ENCODE measurements at regions not wholly inside any gene's neighbourhood (a gene's known extent, or its start where the extent isn't known, plus 50 kb on each side); places are given as distances from the start of the nearest gene placed in this dataset.

DNA sequence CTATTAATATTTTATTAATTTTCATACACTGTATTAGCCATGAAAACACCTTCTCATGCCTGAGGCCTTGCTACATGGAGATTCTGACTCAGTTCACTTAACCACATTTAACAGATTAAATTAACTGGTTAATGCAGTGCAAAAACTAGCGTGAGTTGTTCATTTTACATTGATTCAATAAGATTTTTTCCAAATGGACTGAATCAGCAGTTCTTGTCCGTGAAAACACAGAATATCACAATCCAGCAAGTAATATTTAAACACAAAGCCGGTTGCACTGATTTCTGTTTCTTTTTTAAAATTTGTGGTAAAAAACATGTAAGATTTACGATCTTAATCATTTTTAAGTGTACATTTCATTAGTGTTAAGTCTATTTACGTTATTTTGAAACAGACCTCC, 118.2 kb upstream of the THUMPD2 start:
- no peak overlapping the region for H3K27ac ChIP-seq (ENCODE audit: low read length)
- H3K9ac ChIP-seq (ENCODE audit: low read length): no peak overlapping the region
- TF ChIP-seq, protein P1, sequence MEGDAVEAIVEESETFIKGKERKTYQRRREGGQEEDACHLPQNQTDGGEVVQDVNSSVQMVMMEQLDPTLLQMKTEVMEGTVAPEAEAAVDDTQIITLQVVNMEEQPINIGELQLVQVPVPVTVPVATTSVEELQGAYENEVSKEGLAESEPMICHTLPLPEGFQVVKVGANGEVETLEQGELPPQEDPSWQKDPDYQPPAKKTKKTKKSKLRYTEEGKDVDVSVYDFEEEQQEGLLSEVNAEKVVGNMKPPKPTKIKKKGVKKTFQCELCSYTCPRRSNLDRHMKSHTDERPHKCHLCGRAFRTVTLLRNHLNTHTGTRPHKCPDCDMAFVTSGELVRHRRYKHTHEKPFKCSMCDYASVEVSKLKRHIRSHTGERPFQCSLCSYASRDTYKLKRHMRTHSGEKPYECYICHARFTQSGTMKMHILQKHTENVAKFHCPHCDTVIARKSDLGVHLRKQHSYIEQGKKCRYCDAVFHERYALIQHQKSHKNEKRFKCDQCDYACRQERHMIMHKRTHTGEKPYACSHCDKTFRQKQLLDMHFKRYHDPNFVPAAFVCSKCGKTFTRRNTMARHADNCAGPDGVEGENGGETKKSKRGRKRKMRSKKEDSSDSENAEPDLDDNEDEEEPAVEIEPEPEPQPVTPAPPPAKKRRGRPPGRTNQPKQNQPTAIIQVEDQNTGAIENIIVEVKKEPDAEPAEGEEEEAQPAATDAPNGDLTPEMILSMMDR (IDR thresholded peaks at IDR 0.05; ENCODE audit: low read depth, low read length): no peak
- no peak for TF ChIP-seq EZH2phosphoT487 (IDR thresholded peaks at IDR 0.05; ENCODE audit: low read depth)
- no peaks in the 10 kb centered on the region for H3K79me2 ChIP-seq (ENCODE audit: low read length)
- no peaks in the 10 kb centered on the region for H4K20me1 ChIP-seq (ENCODE audit: insufficient read depth, low read length)
- H2AFZ ChIP-seq (ENCODE audit: low read depth, low read length): no peak overlapping the region; the same call in 1 of the 2 replicates
- no peaks in the 10 kb centered on the region for H3K9me3 ChIP-seq (ENCODE audit: insufficient read depth, low read length)
- H3K4me3 ChIP-seq (ENCODE audit: low read length): no peak overlapping the region
- H3K27me3 ChIP-seq (ENCODE audit: low read depth, low read length): no peaks in the 10 kb centered on the region
- no peak overlapping the region for H3K4me2 ChIP-seq (ENCODE audit: low read length)
- no peaks in the 10 kb centered on the region for H3K4me1 ChIP-seq (ENCODE audit: low read length)
- no peaks in the 10 kb centered on the region for H3K36me3 ChIP-seq (replicated peaks; ENCODE audit: low read depth, low read length)

DNA sequence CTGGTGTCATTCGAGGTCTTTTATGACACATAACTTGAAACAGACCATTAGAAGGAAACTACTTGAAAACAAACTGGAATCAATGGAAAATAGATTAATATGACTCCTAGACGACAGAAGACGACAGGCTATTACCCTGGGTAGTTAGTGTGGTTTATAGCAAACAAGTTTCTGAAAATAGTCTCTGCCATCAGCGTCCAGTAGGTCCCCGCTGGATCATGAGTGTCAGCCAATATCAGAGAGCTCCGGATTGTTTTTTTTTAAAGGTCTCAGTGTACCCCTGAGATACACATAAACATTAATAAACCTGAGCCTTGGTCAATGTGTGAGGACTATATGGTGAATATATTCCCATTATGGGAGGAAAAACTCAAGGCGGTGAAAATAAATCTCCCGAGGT, 115.0 kb upstream of the THUMPD2 start:
- H2AFZ ChIP-seq (ENCODE audit: low read depth, low read length): no peak overlapping the region
- H3K4me2 ChIP-seq (ENCODE audit: low read length): no peak overlapping the region
- H3K36me3 ChIP-seq (replicated peaks; ENCODE audit: low read depth, low read length): no peaks in the 10 kb centered on the region
- TF ChIP-seq EZH2phosphoT487 (IDR thresholded peaks at IDR 0.05; ENCODE audit: low read depth): no peak
- TF ChIP-seq, protein P1 (IDR thresholded peaks at IDR 0.05; ENCODE audit: low read depth, low read length): no peak
- no peak overlapping the region for H3K4me3 ChIP-seq (ENCODE audit: low read length)
- H3K9ac ChIP-seq (ENCODE audit: low read length): no peak overlapping the region
- no peaks in the 10 kb centered on the region for H3K79me2 ChIP-seq (ENCODE audit: low read length)
- no peaks in the 10 kb centered on the region for H4K20me1 ChIP-seq (ENCODE audit: insufficient read depth, low read length)
- H3K27me3 ChIP-seq (ENCODE audit: low read depth, low read length): no peaks in the 10 kb centered on the region
- H3K27ac ChIP-seq (ENCODE audit: low read length): no peak overlapping the region
- H3K9me3 ChIP-seq (ENCODE audit: insufficient read depth, low read length): no peaks in the 10 kb centered on the region
- no peaks in the 10 kb centered on the region for H3K4me1 ChIP-seq (ENCODE audit: low read length)

DNA sequence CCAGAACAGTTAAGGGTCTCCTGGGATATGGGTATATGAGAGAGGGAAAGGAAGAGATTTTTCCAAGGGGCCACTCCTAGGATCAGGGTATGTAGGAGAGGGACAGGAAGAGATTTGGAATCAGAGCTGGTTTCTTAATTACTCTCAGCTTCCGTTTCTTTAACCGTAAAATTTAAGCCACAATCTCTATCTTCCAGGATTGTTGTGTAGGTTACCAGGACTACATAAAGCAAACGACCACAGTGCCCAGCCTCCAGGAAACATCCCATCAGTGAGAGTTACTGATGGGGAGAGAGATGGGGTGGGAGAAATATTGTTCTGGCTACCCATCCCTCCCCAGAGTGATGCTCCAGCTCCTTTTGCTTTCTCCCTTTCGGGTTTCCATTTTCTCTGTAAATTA, 114.6 kb upstream of the THUMPD2 start:
- Histone ChIP-seq H3K4me1 (ENCODE audit: low read length) (no peaks in the 10 kb centered on the region), H3K9me3 (ENCODE audit: insufficient read depth, low read length) (no peaks in the 10 kb centered on the region), H3K27ac (ENCODE audit: low read length) (no peak overlapping the region), H2AFZ (ENCODE audit: low read depth, low read length) (no peak overlapping the region), H4K20me1 (ENCODE audit: insufficient read depth, low read length) (no peaks in the 10 kb centered on the region), H3K36me3 (replicated peaks; ENCODE audit: low read depth, low read length) (no peaks in the 10 kb centered on the region), H3K4me3 (ENCODE audit: low read length) (no peak overlapping the region), H3K9ac (ENCODE audit: low read length) (no peak overlapping the region), H3K79me2 (ENCODE audit: low read length) (no peaks in the 10 kb centered on the region), H3K27me3 (ENCODE audit: low read depth, low read length) (no peaks in the 10 kb centered on the region), H3K4me2 (ENCODE audit: low read length) (no peak overlapping the region)
- no peak for TF ChIP-seq EZH2phosphoT487 (IDR thresholded peaks at IDR 0.05; ENCODE audit: low read depth)
- TF ChIP-seq, protein P1 (IDR thresholded peaks at IDR 0.05; ENCODE audit: low read depth, low read length): no peak

DNA sequence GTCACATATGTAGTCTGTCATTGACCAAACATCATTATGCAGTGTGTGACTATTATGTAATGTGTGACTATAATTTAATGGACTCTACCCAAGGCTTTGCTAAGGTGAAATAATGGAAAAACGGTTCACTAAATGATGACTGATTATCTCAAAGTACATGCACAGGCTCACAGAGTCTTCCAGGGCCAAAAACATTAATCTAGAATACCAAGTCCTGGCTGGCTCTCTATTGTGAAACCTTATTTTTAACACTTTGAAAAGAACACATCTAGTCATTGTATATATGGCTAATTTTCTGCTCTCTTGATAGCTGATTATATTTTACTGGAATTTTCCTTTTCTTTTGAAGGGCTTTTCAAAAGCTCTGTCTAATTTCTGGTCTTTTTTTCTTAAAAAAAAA, 102.9 kb upstream of the THUMPD2 start:
- H3K9ac ChIP-seq (ENCODE audit: low read length): no peak overlapping the region
- no peak overlapping the region for H2AFZ ChIP-seq (ENCODE audit: low read depth, low read length)
- no peaks in the 10 kb centered on the region for H3K9me3 ChIP-seq (ENCODE audit: insufficient read depth, low read length)
- no peak overlapping the region for H3K27ac ChIP-seq (ENCODE audit: low read length)
- no peak overlapping the region for H3K4me3 ChIP-seq (ENCODE audit: low read length)
- no peaks in the 10 kb centered on the region for H3K27me3 ChIP-seq (ENCODE audit: low read depth, low read length)
- no peak overlapping the region for H3K4me2 ChIP-seq (ENCODE audit: low read length)
- no peaks in the 10 kb centered on the region for H3K4me1 ChIP-seq (ENCODE audit: low read length)
- no peaks in the 10 kb centered on the region for H3K79me2 ChIP-seq (ENCODE audit: low read length)
- no peaks in the 10 kb centered on the region for H4K20me1 ChIP-seq (ENCODE audit: insufficient read depth, low read length)
- TF ChIP-seq EZH2phosphoT487 (IDR thresholded peaks at IDR 0.05; ENCODE audit: low read depth): no peak
- TF ChIP-seq, protein P1 (IDR thresholded peaks at IDR 0.05; ENCODE audit: low read depth, low read length): no peak
- H3K36me3 ChIP-seq (replicated peaks; ENCODE audit: low read depth, low read length): no peaks in the 10 kb centered on the region

Measured in OCI-LY3 (cell line).